Head of caudate nucleus (tissue), 42 donors: ENCODE measurements at regions not wholly inside any gene's neighbourhood (a gene's known extent, or its start where the extent isn't known, plus 50 kb on each side); places are given as distances from the start of the nearest gene placed in this dataset.
"Not testable (repeated sequence)": the region's sequence is repeated elsewhere in the genome, so short reads cannot be mapped to it uniquely, and the experiment has no call there.

Experiments used
- DNase-seq, 42 donors: peaks; one replicate each; pipeline versions ENCODE4 v3.0.0 to v3.0.0-alpha.2; 2020 to 2021; ENCODE audit warnings: mixed read lengths in 7 of 42
- intact Hi-C: fragments of 100-400 bp; cut with DNase I; formaldehyde crosslinking; loops from one replicate; pipeline ENCODE4 v1.15.0; 2022

GRCh38 chr7:19969859-19970493 lies 196.6 kb upstream of the TMEM196 start:
- no peak for DNase-seq
- intact Hi-C loops: no loop called here

- peak in 1 of 42 donors; percentile 3 for DNase-seq
- intact Hi-C loops: no loop called here
Measured at GRCh38 chr7:19964246-19964645, 190.8 kb upstream of the TMEM196 start.

- intact Hi-C loops: no loop called here
- no peak for DNase-seq
Measured at GRCh38 chr7:19963695-19964094, 190.3 kb upstream of the TMEM196 start.

GRCh38 chr7:19958309-19958896 lies 185.0 kb upstream of the TMEM196 start:
- intact Hi-C loops: no loop called here
- DNase-seq: no peak

GRCh38 chr7:19957664-19958063 lies 184.2 kb upstream of the TMEM196 start:
- intact Hi-C loops: no loop called here
- DNase-seq: no peak

GRCh38 chr7:19954166-19954565 lies 180.7 kb upstream of the TMEM196 start:
- intact Hi-C loops, DNase-seq: not testable (repeated sequence)

- intact Hi-C loops, DNase-seq: not testable (repeated sequence)
Measured at GRCh38 chr7:19953411-19953810, 180.0 kb upstream of the TMEM196 start.

GRCh38 chr7:19948160-19948559 lies 174.7 kb upstream of the TMEM196 start:
- intact Hi-C loops: no loop called here
- no peak for DNase-seq

GRCh38 chr7:19944363-19945120 lies 171.1 kb upstream of the TMEM196 start:
- intact Hi-C loops: no loop called here
- DNase-seq: no peak

GRCh38 chr7:19939746-19940145 lies 166.3 kb upstream of the TMEM196 start:
- DNase-seq: no peak
- intact Hi-C loops: no loop called here

- intact Hi-C loops: no loop called here
- DNase-seq: no peak
Measured at GRCh38 chr7:19932549-19933249, 159.3 kb upstream of the TMEM196 start.

GRCh38 chr7:19930851-19931250 lies 157.4 kb upstream of the TMEM196 start:
- DNase-seq: no peak
- intact Hi-C loops: no loop called here

- intact Hi-C loops: no loop called here
Measured at GRCh38 chr7:19930051-19930450, 156.6 kb upstream of the TMEM196 start.

GRCh38 chr7:19928247-19928646 lies 154.8 kb upstream of the TMEM196 start:
- no peak for DNase-seq
- intact Hi-C loops: no loop called here

More at GRCh38 chr7:19930051-19930450, 156.6 kb upstream of the TMEM196 start:
- no peak for DNase-seq

GRCh38 chr7:19920705-19921104 lies 147.3 kb upstream of the TMEM196 start:
- DNase-seq: no peak
- intact Hi-C loops: no loop called here

- intact Hi-C loops: no loop called here
- DNase-seq: no peak
Measured at GRCh38 chr7:19920166-19920565, 146.7 kb upstream of the TMEM196 start.

- no peak for DNase-seq
- intact Hi-C loops: no loop called here
Measured at GRCh38 chr7:19919261-19920095, 146.1 kb upstream of the TMEM196 start.

GRCh38 chr7:19916046-19916445 lies 142.6 kb upstream of the TMEM196 start:
- intact Hi-C loops: no loop called here
- no peak for DNase-seq

- intact Hi-C loops: no loop called here
- DNase-seq: no peak
Measured at GRCh38 chr7:19915596-19915995, 142.2 kb upstream of the TMEM196 start.
